ENCODE measurements at regions not wholly inside any gene's neighbourhood (a gene's known extent, or its start where the extent isn't known, plus 50 kb on each side); places are given as distances from the start of the nearest gene placed in this dataset.

GRCh38 chr12:131335456-131335855 lies 375.4 kb upstream of the SFSWAP start:
- TF ChIP-seq POLR2A (IDR thresholded peaks at IDR 0.05), result no peak
- TF ChIP-seq, protein P1, sequence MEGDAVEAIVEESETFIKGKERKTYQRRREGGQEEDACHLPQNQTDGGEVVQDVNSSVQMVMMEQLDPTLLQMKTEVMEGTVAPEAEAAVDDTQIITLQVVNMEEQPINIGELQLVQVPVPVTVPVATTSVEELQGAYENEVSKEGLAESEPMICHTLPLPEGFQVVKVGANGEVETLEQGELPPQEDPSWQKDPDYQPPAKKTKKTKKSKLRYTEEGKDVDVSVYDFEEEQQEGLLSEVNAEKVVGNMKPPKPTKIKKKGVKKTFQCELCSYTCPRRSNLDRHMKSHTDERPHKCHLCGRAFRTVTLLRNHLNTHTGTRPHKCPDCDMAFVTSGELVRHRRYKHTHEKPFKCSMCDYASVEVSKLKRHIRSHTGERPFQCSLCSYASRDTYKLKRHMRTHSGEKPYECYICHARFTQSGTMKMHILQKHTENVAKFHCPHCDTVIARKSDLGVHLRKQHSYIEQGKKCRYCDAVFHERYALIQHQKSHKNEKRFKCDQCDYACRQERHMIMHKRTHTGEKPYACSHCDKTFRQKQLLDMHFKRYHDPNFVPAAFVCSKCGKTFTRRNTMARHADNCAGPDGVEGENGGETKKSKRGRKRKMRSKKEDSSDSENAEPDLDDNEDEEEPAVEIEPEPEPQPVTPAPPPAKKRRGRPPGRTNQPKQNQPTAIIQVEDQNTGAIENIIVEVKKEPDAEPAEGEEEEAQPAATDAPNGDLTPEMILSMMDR (IDR thresholded peaks at IDR 0.05), result no peak
